T47D (cell line): ENCODE measurements at regions not wholly inside any gene's neighbourhood (a gene's known extent, or its start where the extent isn't known, plus 50 kb on each side); places are given as distances from the start of the nearest gene placed in this dataset.

ENCODE experiments used
- DNase-seq, 2 experiments: peaks; one replicate each; pipeline versions ENCODE4 v3.0.0 to v3.0.0-alpha.2; 2011 to 2012; ENCODE audit warnings: low read depth in 1 of 2, low spot score in 1 of 2
- JUND ChIP-seq: IDR thresholded peaks from 2 replicates; pipeline ENCODE4 v1.6.1; 2012; ENCODE audit warnings: low read depth
- in situ Hi-C: cut with HindIII; loops from 2 replicates; pipeline ENCODE4 v1.10.0; 2016; ENCODE audit warnings: low sequenced_read_pairs, low pct_unique_long_range_greater_than_20kb

- in situ Hi-C loops: no loop called here
- DNase-seq: no peak
- TF ChIP-seq JUND: no peak
Observed at GRCh38 chr5:2008851-2009629, 126.3 kb upstream of the IRX4 start.

- no peak for TF ChIP-seq JUND
- no peak for DNase-seq
- in situ Hi-C loops: no loop called here
Observed at GRCh38 chr5:2007878-2008501, 125.3 kb upstream of the IRX4 start.

GRCh38 chr5:2007496-2007877 lies 124.8 kb upstream of the IRX4 start:
- in situ Hi-C loops: no loop called here
- no peak for DNase-seq
- no peak for TF ChIP-seq JUND

- no peak for TF ChIP-seq JUND
- in situ Hi-C loops: no loop called here
- no peak for DNase-seq
Observed at GRCh38 chr5:2006971-2007291, 124.2 kb upstream of the IRX4 start.

GRCh38 chr5:2006193-2006970 lies 123.7 kb upstream of the IRX4 start:
- no peak for DNase-seq
- no peak for TF ChIP-seq JUND
- in situ Hi-C loops: no loop called here

- TF ChIP-seq JUND: no peak
- in situ Hi-C loops: no loop called here
Observed at GRCh38 chr5:2005101-2006041, 122.6 kb upstream of the IRX4 start.

GRCh38 chr5:2003690-2004365 lies 121.1 kb upstream of the IRX4 start:
- TF ChIP-seq JUND: no peak
- in situ Hi-C loops: no loop called here
- DNase-seq: no peak

More at GRCh38 chr5:2005101-2006041, 122.6 kb upstream of the IRX4 start:
- no peak for DNase-seq

GRCh38 chr5:2003206-2003605 lies 120.5 kb upstream of the IRX4 start:
- DNase-seq: no peak
- no peak for TF ChIP-seq JUND
- in situ Hi-C loops: no loop called here

- in situ Hi-C loops: no loop called here
- no peak for TF ChIP-seq JUND
- DNase-seq: no peak
Observed at GRCh38 chr5:2001300-2001699, 118.6 kb upstream of the IRX4 start.

GRCh38 chr5:2000591-2000990 lies 117.9 kb upstream of the IRX4 start:
- DNase-seq: no peak
- no peak for TF ChIP-seq JUND
- in situ Hi-C loops: no loop called here

- no peak for TF ChIP-seq JUND
- DNase-seq: no peak
- in situ Hi-C loops: no loop called here
Observed at GRCh38 chr5:1999794-2000193, 117.1 kb upstream of the IRX4 start.
